Fibroblast of lung (primary cell): ENCODE measurements at regions not wholly inside any gene's neighbourhood (a gene's known extent, or its start where the extent isn't known, plus 50 kb on each side); places are given as distances from the start of the nearest gene placed in this dataset.

Source experiments
- DNase-seq, 2 donors: peaks; one replicate each; pipeline versions ENCODE4 v3.0.0 to v3.0.0-alpha.2; 2010; ENCODE audit warnings: low read depth in 2 of 2
- H2AFZ ChIP-seq: 2 replicates; pipeline ENCODE4 v1.5.1; 2012; ENCODE audit warnings: low read length, control low read depth, inconsistent platforms
- H3K27ac ChIP-seq: 2 replicates; pipeline ENCODE4 v1.5.1; 2011; ENCODE audit warnings: low read length, control low read depth; ENCODE audit not compliant: insufficient read depth
- H3K27me3 ChIP-seq: 2 replicates; pipeline ENCODE4 v1.5.1; 2011; ENCODE audit warnings: mild to moderate bottlenecking, low read length; ENCODE audit not compliant: control insufficient read depth, insufficient read depth
- H3K36me3 ChIP-seq: 2 replicates; pipeline ENCODE4 v1.5.1; 2011; ENCODE audit warnings: low read length; ENCODE audit not compliant: control insufficient read depth, insufficient read depth
- H3K4me1 ChIP-seq: 2 replicates; pipeline ENCODE4 v1.5.1; 2011; ENCODE audit warnings: low read length; ENCODE audit not compliant: control insufficient read depth, insufficient read depth; ENCODE audit errors: extremely low read depth
- H3K4me2 ChIP-seq: 2 replicates; pipeline ENCODE4 v1.5.1; 2011; ENCODE audit warnings: low read length, control low read depth; ENCODE audit not compliant: insufficient read depth; ENCODE audit errors: extremely low read depth
- H3K4me3 ChIP-seq, 4 experiments: fragments of 200-600 bp in 1 of 4; sonication (generic) in 1 of 4; replicated peaks in 1 of 4; 2 replicates each; pipeline ENCODE4 v1.5.1; 2011 to 2016; ENCODE audit warnings: low read length in 4 of 4, low read depth in 3 of 4, mild to moderate bottlenecking in 3 of 4, control low read depth in 2 of 4, inconsistent platforms in 1 of 4, mixed read lengths in 1 of 4; ENCODE audit not compliant: insufficient read depth in 1 of 4; ENCODE audit errors: control extremely low read depth in 1 of 4
- H3K79me2 ChIP-seq: 2 replicates; pipeline ENCODE4 v1.5.1; 2012; ENCODE audit warnings: mild to moderate bottlenecking, low read length, inconsistent platforms; ENCODE audit not compliant: control insufficient read depth, insufficient read depth
- H3K9ac ChIP-seq: 2 replicates; pipeline ENCODE4 v1.5.1; 2011; ENCODE audit warnings: mild to moderate bottlenecking, low read length, control low read depth; ENCODE audit not compliant: insufficient read depth
- H3K9me3 ChIP-seq: 2 replicates; pipeline ENCODE4 v1.5.1; 2012; ENCODE audit warnings: low read depth, low read length; ENCODE audit not compliant: control insufficient read depth, insufficient read depth
- H4K20me1 ChIP-seq: 2 replicates; pipeline ENCODE4 v1.5.1; 2011; ENCODE audit warnings: low read length; ENCODE audit not compliant: control insufficient read depth, insufficient read depth; ENCODE audit errors: extremely low read depth
- EZH2 ChIP-seq: IDR thresholded peaks from 2 replicates; pipeline ENCODE4 v1.5.1; 2012; ENCODE audit warnings: low read length, control low read depth, mild to moderate bottlenecking; ENCODE audit errors: missing control alignments
- TF ChIP-seq, protein P1 (sequence below), 2 donors: IDR thresholded peaks in 1 of 2; conservative IDR thresholded peaks in 1 of 2; 1 replicate in 1 of 2; 2 replicates in 1 of 2; pipeline ENCODE4 v1.5.1; 2011 to 2012; ENCODE audit warnings: low read length in 2 of 2, control low read depth in 1 of 2, inconsistent platforms in 1 of 2, low read depth in 1 of 2, mild to moderate bottlenecking in 1 of 2

DNA sequence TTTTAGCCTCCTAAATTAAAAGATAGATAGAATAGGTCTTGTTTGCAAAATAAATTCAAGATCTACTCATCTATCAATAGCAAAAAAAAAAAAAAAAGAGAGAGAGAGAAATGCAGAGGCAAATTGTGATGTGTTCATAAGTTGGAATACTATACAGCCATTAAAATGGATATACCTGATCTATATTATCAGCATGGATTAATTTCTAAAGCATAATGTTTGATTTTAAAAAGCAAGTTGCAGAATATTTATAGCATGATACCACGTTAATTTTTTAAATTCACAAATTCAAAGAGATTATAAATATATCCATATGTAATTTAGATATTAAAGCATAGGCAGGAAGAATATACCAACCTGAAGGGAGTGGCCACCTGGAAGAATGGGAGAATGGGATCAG lies 114.9 kb upstream of the PTPRT start:
- Histone ChIP-seq H3K4me2 (no peak overlapping the region), H2AFZ (no peak overlapping the region), H3K4me3 (no peak overlapping the region), H3K27me3 (no peaks in the 10 kb centered on the region), H3K9ac (no peak overlapping the region), H3K79me2 (no peaks in the 10 kb centered on the region), H3K36me3 (no peaks in the 10 kb centered on the region), H3K27ac (no peak overlapping the region), H3K4me1 (no peaks in the 10 kb centered on the region), H4K20me1 (no peaks in the 10 kb centered on the region), H3K9me3 (no peaks in the 10 kb centered on the region)
- TF ChIP-seq EZH2: no peak
- TF ChIP-seq, protein P1, sequence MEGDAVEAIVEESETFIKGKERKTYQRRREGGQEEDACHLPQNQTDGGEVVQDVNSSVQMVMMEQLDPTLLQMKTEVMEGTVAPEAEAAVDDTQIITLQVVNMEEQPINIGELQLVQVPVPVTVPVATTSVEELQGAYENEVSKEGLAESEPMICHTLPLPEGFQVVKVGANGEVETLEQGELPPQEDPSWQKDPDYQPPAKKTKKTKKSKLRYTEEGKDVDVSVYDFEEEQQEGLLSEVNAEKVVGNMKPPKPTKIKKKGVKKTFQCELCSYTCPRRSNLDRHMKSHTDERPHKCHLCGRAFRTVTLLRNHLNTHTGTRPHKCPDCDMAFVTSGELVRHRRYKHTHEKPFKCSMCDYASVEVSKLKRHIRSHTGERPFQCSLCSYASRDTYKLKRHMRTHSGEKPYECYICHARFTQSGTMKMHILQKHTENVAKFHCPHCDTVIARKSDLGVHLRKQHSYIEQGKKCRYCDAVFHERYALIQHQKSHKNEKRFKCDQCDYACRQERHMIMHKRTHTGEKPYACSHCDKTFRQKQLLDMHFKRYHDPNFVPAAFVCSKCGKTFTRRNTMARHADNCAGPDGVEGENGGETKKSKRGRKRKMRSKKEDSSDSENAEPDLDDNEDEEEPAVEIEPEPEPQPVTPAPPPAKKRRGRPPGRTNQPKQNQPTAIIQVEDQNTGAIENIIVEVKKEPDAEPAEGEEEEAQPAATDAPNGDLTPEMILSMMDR (conservative IDR thresholded peaks at IDR 0.05 in 1 of 2, IDR thresholded peaks at IDR 0.05 in 1 of 2; ENCODE audit: low read depth in 1 of 2, low read length in 2 of 2): no peak
- DNase-seq: no peak

DNA sequence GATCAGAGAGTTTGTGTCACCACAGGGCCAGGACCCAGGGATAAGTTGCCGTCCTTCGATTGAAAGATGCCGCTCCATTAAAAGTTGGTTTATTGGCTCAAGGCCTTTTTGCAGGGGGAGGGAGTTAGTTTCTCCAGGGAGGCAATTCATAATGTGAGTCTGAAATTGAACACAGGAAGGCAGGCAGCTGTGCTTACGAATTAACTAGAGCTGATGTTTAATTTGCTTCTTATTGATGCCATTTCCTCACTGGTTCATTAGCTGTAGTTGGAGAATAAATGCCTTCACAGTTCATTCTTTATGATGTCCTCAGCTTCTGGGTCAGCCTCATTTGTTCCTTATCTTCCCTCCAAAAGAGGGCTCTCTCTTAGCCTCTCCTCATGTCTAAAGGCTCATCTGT lies 113.2 kb upstream of the PTPRT start:
- H3K4me2 ChIP-seq: no peak overlapping the region
- H3K9ac ChIP-seq: no peak overlapping the region
- H3K27me3 ChIP-seq: no peaks in the 10 kb centered on the region
- H3K4me3 ChIP-seq: no peak overlapping the region
- no peaks in the 10 kb centered on the region for H4K20me1 ChIP-seq
- H3K79me2 ChIP-seq: no peaks in the 10 kb centered on the region
- no peaks in the 10 kb centered on the region for H3K36me3 ChIP-seq
- H3K9me3 ChIP-seq: no peaks in the 10 kb centered on the region
- TF ChIP-seq EZH2: no peak
- TF ChIP-seq, protein P1 (conservative IDR thresholded peaks at IDR 0.05 in 1 of 2, IDR thresholded peaks at IDR 0.05 in 1 of 2; ENCODE audit: low read depth in 1 of 2, low read length in 2 of 2): no peak
- no peaks in the 10 kb centered on the region for H3K4me1 ChIP-seq
- no peak overlapping the region for H3K27ac ChIP-seq
- DNase-seq: no peak
- H2AFZ ChIP-seq: no peak overlapping the region

DNA sequence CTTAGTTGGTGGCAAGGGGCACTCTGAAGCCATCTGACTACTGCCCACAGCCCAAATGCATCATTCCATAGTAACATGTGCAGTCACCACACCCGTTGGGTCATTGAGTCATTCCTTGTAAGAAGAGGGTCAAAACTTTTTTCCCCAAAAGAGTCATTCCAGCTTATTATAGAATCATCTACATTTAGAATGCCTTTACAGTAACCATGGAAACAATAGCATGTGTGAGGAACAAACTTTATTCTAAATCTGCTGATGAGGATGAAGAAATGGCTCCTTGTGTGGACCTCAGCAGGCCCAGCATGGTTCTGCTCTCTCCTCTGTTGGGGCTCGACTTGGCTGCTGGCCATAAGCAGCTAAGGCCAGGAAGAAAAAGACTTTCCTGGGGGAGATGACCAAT lies 111.2 kb upstream of the PTPRT start:
- Histone ChIP-seq H3K4me3 (no peak overlapping the region), H3K4me2 (no peak overlapping the region), H3K27ac (no peak overlapping the region), H4K20me1 (no peaks in the 10 kb centered on the region), H3K9me3 (no peaks in the 10 kb centered on the region), H2AFZ (no peak overlapping the region), H3K36me3 (no peaks in the 10 kb centered on the region), H3K79me2 (no peaks in the 10 kb centered on the region), H3K27me3 (no peaks in the 10 kb centered on the region), H3K4me1 (no peaks in the 10 kb centered on the region), H3K9ac (no peak overlapping the region)
- TF ChIP-seq EZH2: no peak
- TF ChIP-seq, protein P1 (conservative IDR thresholded peaks at IDR 0.05 in 1 of 2, IDR thresholded peaks at IDR 0.05 in 1 of 2; ENCODE audit: low read depth in 1 of 2, low read length in 2 of 2): no peak
- DNase-seq: no peak
